Heart left ventricle (tissue), 16 donors: ENCODE measurements at regions not wholly inside any gene's neighbourhood (a gene's known extent, or its start where the extent isn't known, plus 50 kb on each side); places are given as distances from the start of the nearest gene placed in this dataset.

Experiments
- ATAC-seq, 4 donors: fragments of 200-7000 bp; cut with Tn5 transposase; one replicate each; pipeline ENCODE4 v1.9.1; 2020 to 2022; ENCODE audit warnings: moderate library complexity in 4 of 4, mild to moderate bottlenecking in 3 of 4, moderate number of reproducible peaks in 1 of 4
- DNase-seq, 5 donors: peaks; one replicate each; pipeline ENCODE4 v3.0.0-alpha.2; 2020
- H3K27ac ChIP-seq, 12 donors: fragments of 200-600 bp; sonication (generic) in 4 of 12; one replicate each; pipeline versions ENCODE4 v1.5.0 to v1.8.0; 2016 to 2022; ENCODE audit warnings: mild to moderate bottlenecking in 2 of 12
- H3K27me3 ChIP-seq, 9 donors: fragments of 200-600 bp; sonication (generic) in 2 of 9; one replicate each; pipeline versions ENCODE4 v1.5.1 to v1.8.0; 2016 to 2022; ENCODE audit warnings: mild to moderate bottlenecking in 3 of 9
- H3K36me3 ChIP-seq, 9 donors: fragments of 200-600 bp; sonication (generic) in 2 of 9; one replicate each; pipeline versions ENCODE4 v1.5.0 to v1.8.0; 2018 to 2022; ENCODE audit warnings: mild to moderate bottlenecking in 2 of 9
- H3K4me1 ChIP-seq, 12 donors: fragments of 200-600 bp; sonication (generic) in 4 of 12; one replicate each; pipeline versions ENCODE4 v1.5.0 to v1.8.0; 2016 to 2022; ENCODE audit warnings: mild to moderate bottlenecking in 3 of 12
- H3K4me3 ChIP-seq, 12 donors: fragments of 200-600 bp; sonication (generic) in 4 of 12; one replicate each; pipeline versions ENCODE4 v1.5.0 to v1.8.0; 2017 to 2022; ENCODE audit warnings: mild to moderate bottlenecking in 9 of 12, moderate library complexity in 4 of 12
- H3K9me3 ChIP-seq, 12 donors: fragments of 200-600 bp; sonication (generic) in 4 of 12; one replicate each; pipeline versions ENCODE4 v1.5.0 to v1.8.0; 2016 to 2022; ENCODE audit warnings: mild to moderate bottlenecking in 1 of 12
- CTCF ChIP-seq, 12 donors: fragments of 200-600 bp; sonication (generic) in 4 of 12; IDR thresholded peaks; one replicate each; pipeline versions ENCODE4 v1.5.0 to v1.8.0; 2018 to 2022; ENCODE audit warnings: antibody characterized with exemption in 12 of 12, mild to moderate bottlenecking in 5 of 12
- POLR2A ChIP-seq, 2 donors: fragments of 450-650 bp; IDR thresholded peaks; one replicate each; pipeline ENCODE4 v1.6.1; 2017; ENCODE audit warnings: antibody characterized with exemption in 2 of 2, mild to moderate bottlenecking in 2 of 2, moderate library complexity in 2 of 2
- WGBS, 4 donors: extraction: QIAGEN DNeasy Blood & Tissue Kit in 2 of 4; methylation state at CpG; one replicate each; pipeline versions ENCODE4 v1.1.5 to v1.1.7; 2013 to 2018; 5-methylcytosine and 5-hydroxymethylcytosine counted together
- intact Hi-C, 10 donors: fragments of 100-400 bp; cut with DNase I; formaldehyde crosslinking; loops; one replicate each; pipeline versions ENCODE4 v1.11.1 to v1.14.2; 2022
- donor health status: ischemic (EF 13 %, LVEDD 7.1; RV severe dilation, severe dysfunction).
- donor health status: healthy with polysubstance abuse.
- donor health status: DM: no; HTN: yes; CAD: no.
- donor health status: DM: no; HTN: no; CAD: no.
- donor health status: ischemic (EF 25% LVEDD 6.9; RV normal size, moderate dysfunction).
- donor health status: ischemic (EF 25% LVEDD 5.7; RV mildly dilated, moderate dysfunction).
- donor health status: healthy.
- donor health status: DM: yes; HTN: yes; CAD: no.
- donor health status: ischemic (EF 35%, LVEDD 5.7; RV mildly dilated, moderate dysfunction).
- donor health status: nonischemic (EF 11% LVEDD 7.7; RV severe dilation, severe dysfunction).
- donor health status: DM: yes; HTN: yes; CAD: no.
- donor health status: PGD.
- donor health status: ischemic (EF 29% LVEDD 5.4; RV normal size, mild dysfunction).
- donor health status: nonischemic (EF 23%, LVEDD 6.1; RV moderate dilation, normal function).

GRCh38 chr6:19268117-19268516, 569.1 kb upstream of the ID4 start:
- no peak overlapping the region for H3K4me3 ChIP-seq
- DNase-seq (no peak), ATAC-seq (no peak)
- H3K27ac ChIP-seq: no peak overlapping the region
- intact Hi-C loops: no loop called here
- H3K27me3 ChIP-seq: no peaks in the 10 kb centered on the region
- TF ChIP-seq CTCF (IDR thresholded peaks at IDR 0.05): no peak
- no peak for TF ChIP-seq POLR2A (IDR thresholded peaks at IDR 0.05)
- 65 to 74% (median 73%) methylated on average over 2 of the region's 2 CpGs for WGBS, 4 donors
- no peaks in the 10 kb centered on the region for H3K36me3 ChIP-seq
- no peaks in the 10 kb centered on the region for H3K4me1 ChIP-seq
- peaks cover 0 to 33% (median 18%) of the 10 kb centered on the region in 12 donors for H3K9me3 ChIP-seq

GRCh38 chr6:19268718-19269117, 568.5 kb upstream of the ID4 start:
- Histone ChIP-seq H3K27ac (no peak overlapping the region), H3K36me3 (no peaks in the 10 kb centered on the region)
- intact Hi-C loops: no loop called here

GRCh38 chr6:19269341-19269898, 567.8 kb upstream of the ID4 start:
- intact Hi-C loops: no loop called here
- WGBS, 4 donors: 58 to 80% (median 75%) methylated on average over 3 to 5 of the region's 5 CpGs
- H3K27ac ChIP-seq: no peak overlapping the region
- H3K36me3 ChIP-seq: no peaks in the 10 kb centered on the region
- ATAC-seq (no peak), DNase-seq (no peak)
- H3K27me3 ChIP-seq: no peaks in the 10 kb centered on the region
- no peaks in the 10 kb centered on the region for H3K4me1 ChIP-seq
- H3K4me3 ChIP-seq: no peak overlapping the region
- TF ChIP-seq CTCF (IDR thresholded peaks at IDR 0.05) (no peak), POLR2A (IDR thresholded peaks at IDR 0.05) (no peak)
- peaks cover 0 to 38% (median 18%) of the 10 kb centered on the region in 12 donors for H3K9me3 ChIP-seq

More at GRCh38 chr6:19268718-19269117, 568.5 kb upstream of the ID4 start:
- no peaks in the 10 kb centered on the region for H3K4me1 ChIP-seq
- ATAC-seq (no peak), DNase-seq (no peak)
- H3K27me3 ChIP-seq: no peaks in the 10 kb centered on the region
- no peak overlapping the region for H3K4me3 ChIP-seq
- peaks cover 0 to 38% (median 18%) of the 10 kb centered on the region in 12 donors for H3K9me3 ChIP-seq
- TF ChIP-seq CTCF (IDR thresholded peaks at IDR 0.05): no peak
- TF ChIP-seq POLR2A (IDR thresholded peaks at IDR 0.05): no peak

- no peak for TF ChIP-seq POLR2A (IDR thresholded peaks at IDR 0.05)
- no peak for TF ChIP-seq CTCF (IDR thresholded peaks at IDR 0.05)
- Histone ChIP-seq H3K27ac (no peak overlapping the region), H3K9me3 (peaks cover 0 to 41% (median 18%) of the 10 kb centered on the region in 12 donors), H3K36me3 (no peaks in the 10 kb centered on the region), H3K27me3 (no peaks in the 10 kb centered on the region), H3K4me1 (no peaks in the 10 kb centered on the region), H3K4me3 (no peak overlapping the region)
- intact Hi-C loops: no loop called here
- 77 to 84% (median 82%) methylated on average over 9 to 15 of the region's 15 CpGs for WGBS, 4 donors
- ATAC-seq: no peak
- no peak for DNase-seq
Measured at GRCh38 chr6:19270616-19271015, 566.6 kb upstream of the ID4 start.
